ENCODE measurements at regions not wholly inside any gene's neighbourhood (a gene's known extent, or its start where the extent isn't known, plus 50 kb on each side); places are given as distances from the start of the nearest gene placed in this dataset.
A peak's percentile ranks its signal among the peaks of the same experiment; 100 is the strongest.

DNA sequence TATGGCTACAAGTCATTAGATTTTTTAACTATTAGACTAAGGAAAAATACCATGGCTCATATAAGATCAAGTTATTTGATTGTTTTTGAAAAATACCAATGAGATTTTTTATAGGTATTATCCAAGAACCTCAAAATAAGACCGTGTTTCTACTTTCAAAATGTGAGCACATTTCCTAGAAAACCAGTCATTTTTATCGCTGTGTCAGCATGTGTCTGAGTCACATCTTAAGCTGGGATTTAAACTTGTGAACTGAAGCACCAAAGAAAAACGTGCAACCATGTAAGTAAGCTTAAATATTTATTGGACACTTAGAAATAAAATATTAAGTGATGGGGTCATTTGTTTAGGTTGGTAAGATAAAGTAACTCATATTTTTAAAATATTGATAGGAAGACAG is 1676.0 kb upstream of the NUDT12 start:
- TF ChIP-seq CTCF (conservative IDR thresholded peaks at IDR 0.05; ENCODE audit: low read depth, low read length) = no peak
- no peak for DNase-seq (ENCODE audit: low read depth)
- H3K4me3 ChIP-seq (ENCODE audit: low read depth, low read length) = no peak overlapping the region

GRCh38 chr5:105230516-105231157 is 1668.0 kb upstream of the NUDT12 start:
- no peak overlapping the region for H3K4me3 ChIP-seq (ENCODE audit: low read depth, low read length)
- TF ChIP-seq CTCF (conservative IDR thresholded peaks at IDR 0.05; ENCODE audit: low read depth, low read length) = no peak
- peak; percentile 3 for DNase-seq (ENCODE audit: low read depth)

DNA sequence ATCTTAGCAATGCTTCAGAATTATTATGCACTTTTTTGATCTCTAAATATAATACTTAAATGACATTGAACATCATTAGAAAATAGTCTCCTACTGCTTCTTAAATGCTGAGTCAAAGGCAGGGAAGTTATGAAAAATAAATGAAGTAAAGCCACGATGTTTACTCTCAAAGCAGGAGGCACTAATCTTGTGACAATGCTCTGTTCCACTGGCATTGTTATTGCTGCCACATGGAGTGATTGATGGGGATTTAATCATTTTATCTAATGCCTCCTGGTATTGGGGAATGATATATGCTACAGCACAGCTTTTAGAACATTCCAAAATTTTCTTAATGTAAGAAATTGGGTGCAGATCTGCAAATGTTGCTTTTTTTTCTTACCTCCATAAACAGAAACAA is 1655.4 kb upstream of the NUDT12 start:
- no peak for DNase-seq (ENCODE audit: low read depth)
- TF ChIP-seq CTCF (conservative IDR thresholded peaks at IDR 0.05; ENCODE audit: low read depth, low read length) = no peak
- H3K4me3 ChIP-seq (ENCODE audit: low read depth, low read length) = no peak overlapping the region

- H3K4me3 ChIP-seq (ENCODE audit: low read depth, low read length) = no peak overlapping the region
- no peak for DNase-seq (ENCODE audit: low read depth)
Measured at GRCh38 chr5:105213078-105213477, 1650.5 kb upstream of the NUDT12 start.

DNA sequence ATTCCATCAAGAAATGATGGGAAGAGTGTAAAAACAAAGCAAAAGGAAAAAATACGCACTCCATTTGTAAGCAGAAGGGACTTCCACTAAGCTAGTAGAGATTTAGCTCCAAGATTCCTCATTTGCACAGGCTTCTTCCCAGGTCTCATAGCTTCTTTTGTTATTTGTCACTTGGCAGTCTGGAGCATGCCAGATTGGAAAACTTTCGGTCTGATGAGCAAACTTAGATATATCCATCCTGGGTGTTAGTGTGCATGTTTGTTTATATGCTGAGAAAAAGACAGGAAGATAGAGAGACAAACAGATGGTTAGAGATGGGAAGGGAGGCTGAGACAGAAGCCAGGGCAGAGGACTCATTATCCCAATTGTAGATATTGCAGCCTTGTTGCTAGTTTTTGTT is 1644.5 kb upstream of the NUDT12 start:
- H3K4me3 ChIP-seq (ENCODE audit: low read depth, low read length) = no peak overlapping the region

More at GRCh38 chr5:105213078-105213477, 1650.5 kb upstream of the NUDT12 start:
- TF ChIP-seq CTCF (conservative IDR thresholded peaks at IDR 0.05; ENCODE audit: low read depth, low read length) = no peak

GRCh38 chr5:105197531-105197930 is 1634.9 kb upstream of the NUDT12 start:
- no peak for TF ChIP-seq CTCF (conservative IDR thresholded peaks at IDR 0.05; ENCODE audit: low read depth, low read length)
- no peak for DNase-seq (ENCODE audit: low read depth)
- no peak overlapping the region for H3K4me3 ChIP-seq (ENCODE audit: low read depth, low read length)

More for the DNA sequence above, 1644.5 kb upstream of the NUDT12 start:
- no peak for TF ChIP-seq CTCF (conservative IDR thresholded peaks at IDR 0.05; ENCODE audit: low read depth, low read length)
- no peak for DNase-seq (ENCODE audit: low read depth)

DNA sequence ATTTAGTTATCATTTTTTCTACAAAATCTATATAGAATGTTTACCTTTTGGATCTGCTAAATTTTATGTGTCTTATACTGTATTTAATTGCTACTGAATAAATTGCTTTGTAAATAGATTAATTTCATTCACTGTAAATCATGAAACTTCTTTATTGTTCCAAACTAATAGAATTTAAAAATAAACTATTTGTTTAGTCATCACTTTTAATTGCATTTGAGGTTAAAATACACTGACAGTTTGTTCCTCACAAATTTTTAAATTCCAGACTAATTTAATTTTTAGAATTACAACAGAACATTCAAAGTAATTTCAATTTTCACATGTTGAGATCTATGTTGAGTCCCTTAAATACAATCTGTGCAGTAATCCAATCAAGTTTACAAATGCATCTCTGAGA is 1633.2 kb upstream of the NUDT12 start:
- no peak for TF ChIP-seq CTCF (conservative IDR thresholded peaks at IDR 0.05; ENCODE audit: low read depth, low read length)
- DNase-seq (ENCODE audit: low read depth) = no peak
- H3K4me3 ChIP-seq (ENCODE audit: low read depth, low read length) = no peak overlapping the region

Data from choroid plexus epithelial cell (primary cell).